GM18520 (cell line): ENCODE measurements at regions not wholly inside any gene's neighbourhood (a gene's known extent, or its start where the extent isn't known, plus 50 kb on each side); places are given as distances from the start of the nearest gene placed in this dataset.
A peak's percentile ranks its signal among the peaks of the same experiment; 100 is the strongest.

Source experiments
- ATAC-seq: cut with Tn5 transposase; IDR thresholded peaks from one replicate; pipeline ENCODE4 v1.9.1; 2021; ENCODE audit not compliant: unreplicated experiment

DNA sequence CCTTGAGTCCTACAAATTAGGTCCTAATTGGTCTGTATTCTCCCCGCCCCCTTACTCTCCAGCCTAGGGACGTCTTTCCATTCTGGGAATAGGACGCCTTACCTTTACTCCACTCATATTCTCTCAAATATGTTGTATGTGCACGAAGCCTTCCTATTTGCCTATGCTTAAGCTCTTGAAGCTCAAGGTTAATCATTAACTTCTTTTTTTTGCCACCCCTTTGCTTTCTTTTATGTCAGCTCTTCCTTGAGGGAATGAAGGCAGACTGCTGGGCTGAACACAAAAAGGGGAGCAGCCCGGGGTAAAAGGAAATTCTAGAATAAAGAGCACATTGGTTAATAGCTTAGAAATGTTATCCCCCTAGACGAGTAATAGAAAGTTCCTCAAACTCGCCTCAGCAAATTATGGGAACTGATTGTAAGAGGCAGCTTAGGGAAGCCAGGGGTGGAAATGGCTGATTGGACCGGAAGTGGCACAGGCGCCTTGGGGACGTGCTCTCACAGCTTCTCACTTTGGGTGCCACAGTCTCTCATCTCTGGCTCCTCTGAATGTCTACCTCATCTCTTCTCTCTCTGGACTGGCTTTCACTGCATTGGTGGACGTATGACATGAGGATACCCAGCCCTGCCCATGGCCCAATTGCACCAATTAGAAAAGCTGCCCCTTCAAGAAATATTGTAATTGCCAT lies 122.3 kb upstream of the IL12B start:
- ATAC-seq = no peak

DNA sequence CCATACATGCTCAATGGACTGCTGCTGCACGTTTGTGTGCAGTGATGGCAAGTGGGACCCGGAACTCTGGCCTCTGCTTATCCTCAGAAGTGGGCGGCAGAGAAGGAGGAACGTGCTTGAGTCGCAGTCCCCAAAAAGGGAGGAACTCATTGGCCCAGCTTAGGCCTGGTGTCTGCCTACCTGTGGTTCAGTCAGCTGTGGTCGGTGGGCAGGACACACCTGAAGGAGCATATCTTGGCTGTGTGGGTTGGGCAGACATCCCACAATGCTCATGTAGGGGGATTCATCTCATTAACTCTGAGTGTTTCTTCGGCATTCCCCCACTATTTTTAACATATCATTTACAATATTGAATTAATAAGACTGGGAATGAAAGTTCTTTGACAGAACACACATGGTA lies 122.9 kb upstream of the IL12B start:
- ATAC-seq = no peak

DNA sequence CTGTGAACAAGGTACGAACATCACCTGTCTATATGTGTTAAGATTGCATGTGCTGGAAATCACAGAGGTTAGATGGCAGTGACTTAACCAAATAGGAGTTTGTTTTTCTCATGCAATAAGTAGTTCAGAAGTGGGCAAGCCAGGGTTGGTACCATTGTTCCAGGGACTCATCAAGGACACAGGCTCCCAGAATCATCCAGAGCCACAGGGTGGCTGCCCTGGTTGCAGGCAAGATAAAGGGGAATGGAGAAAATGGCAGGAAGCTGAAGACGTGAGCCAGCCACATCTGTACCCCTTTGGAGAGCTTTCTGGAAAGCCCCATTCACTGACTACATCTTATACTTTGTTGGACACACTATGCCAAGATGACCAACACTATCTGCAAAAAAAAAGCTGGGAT lies 126.0 kb upstream of the IL12B start:
- ATAC-seq = peak; percentile 1

DNA sequence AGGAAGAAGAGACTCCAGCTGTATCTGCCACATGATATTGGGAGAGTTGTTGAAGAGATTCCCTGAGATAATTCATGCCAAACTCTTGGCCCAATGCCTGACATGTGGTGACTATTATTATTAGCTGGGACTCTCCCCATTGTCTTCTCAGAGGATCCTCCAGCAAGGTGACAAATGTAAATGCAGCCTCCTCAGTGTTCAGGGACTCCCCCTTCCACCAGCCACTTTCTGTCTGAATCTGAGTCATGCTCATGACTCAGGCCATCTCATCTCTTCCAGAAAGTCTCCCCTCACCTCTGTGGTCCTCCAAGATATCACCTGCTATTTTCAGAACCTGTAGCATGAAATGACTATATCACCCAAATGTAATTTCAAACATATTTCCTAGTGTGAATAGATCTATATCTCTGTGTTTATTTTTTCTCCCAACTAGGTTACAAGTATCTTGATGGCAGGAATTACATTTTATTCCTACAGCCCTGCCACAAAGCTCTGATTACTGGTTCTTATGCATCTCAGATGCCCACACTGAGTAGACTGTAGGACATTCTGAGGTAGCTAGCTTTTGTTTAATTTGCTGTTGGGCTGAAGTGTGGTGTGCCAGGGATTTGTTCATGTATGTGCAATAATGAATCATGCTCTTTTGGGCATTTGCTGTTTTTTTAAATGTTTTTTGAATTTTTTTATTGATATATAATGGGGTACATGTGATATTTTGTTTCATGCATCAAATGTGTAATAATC lies 126.6 kb upstream of the IL12B start:
- ATAC-seq = peak; percentile 87

DNA sequence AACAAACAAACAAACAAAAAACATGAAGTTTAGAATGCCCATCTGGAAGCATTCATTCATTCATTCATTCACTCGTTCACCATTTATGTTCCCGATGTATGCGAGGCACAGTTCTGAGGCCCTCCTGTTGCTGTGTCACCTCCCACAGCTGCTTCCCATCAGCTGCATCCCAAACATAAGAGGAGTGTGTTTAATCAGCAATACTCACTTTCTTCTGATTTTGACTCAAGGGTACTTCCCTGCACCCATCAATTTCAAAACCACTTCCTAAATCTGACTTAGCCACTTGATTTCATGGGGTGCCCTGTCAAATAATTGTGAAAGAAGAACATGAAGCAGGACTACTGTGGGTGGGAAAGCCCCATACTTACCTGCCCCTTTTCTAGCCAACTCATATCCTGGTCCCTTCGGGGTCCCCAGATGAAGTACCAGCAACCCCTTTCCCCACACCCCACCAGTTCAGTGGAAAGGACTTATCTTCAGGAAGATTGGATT lies 128.0 kb upstream of the IL12B start:
- ATAC-seq = peak; percentile 33

DNA sequence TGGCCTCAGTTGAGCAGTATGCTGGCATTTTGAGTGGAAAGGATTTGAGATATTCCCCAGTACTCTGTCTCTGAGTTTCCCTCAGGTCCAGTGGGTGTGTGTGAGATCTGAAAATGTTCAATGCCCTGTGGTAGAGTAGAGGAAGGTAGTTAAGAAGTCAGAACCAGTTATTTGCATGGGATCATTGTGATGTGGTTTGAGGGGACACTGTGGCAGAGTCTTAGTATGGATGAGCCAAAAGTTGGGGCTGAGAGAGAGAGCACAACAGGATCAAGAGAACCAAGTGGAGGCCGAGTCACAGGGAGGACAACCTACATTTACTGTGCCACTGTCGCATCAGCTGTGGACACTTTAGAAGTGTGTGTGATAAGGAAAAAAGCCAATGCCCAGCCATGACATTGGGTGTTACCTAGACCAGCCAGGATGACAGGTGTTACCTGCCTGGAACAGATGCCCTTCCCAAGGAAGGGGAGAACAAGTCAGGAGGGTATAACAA lies 128.9 kb upstream of the IL12B start:
- ATAC-seq = no peak

DNA sequence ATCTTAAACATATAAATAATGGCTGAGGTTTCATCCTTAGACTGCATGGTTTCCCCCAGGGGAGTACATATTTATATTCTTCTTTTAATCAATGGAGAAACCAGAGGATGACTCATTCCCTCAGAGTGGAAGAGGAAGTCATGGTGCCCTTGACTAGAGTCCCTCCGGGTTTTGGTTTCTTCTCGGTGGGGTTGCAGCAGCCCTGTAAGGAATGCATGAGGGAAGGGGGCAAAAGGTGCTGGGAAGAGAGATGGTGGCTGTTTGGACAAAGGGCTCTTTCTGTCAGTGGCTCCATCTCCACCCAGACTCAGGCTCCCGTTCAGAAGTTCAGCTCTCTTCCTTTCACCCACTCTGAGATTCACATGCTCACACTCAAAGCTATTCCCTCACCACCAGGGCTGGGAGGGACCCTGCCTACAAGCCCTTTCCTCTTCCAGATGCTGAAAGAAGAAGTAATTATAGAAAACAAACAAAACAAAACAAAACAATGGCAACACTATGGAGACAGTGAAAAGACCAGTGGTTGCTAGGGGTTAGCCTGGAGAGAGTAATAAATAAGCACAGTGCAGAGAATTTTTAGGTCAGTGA lies 129.8 kb upstream of the IL12B start:
- ATAC-seq = no peak

DNA sequence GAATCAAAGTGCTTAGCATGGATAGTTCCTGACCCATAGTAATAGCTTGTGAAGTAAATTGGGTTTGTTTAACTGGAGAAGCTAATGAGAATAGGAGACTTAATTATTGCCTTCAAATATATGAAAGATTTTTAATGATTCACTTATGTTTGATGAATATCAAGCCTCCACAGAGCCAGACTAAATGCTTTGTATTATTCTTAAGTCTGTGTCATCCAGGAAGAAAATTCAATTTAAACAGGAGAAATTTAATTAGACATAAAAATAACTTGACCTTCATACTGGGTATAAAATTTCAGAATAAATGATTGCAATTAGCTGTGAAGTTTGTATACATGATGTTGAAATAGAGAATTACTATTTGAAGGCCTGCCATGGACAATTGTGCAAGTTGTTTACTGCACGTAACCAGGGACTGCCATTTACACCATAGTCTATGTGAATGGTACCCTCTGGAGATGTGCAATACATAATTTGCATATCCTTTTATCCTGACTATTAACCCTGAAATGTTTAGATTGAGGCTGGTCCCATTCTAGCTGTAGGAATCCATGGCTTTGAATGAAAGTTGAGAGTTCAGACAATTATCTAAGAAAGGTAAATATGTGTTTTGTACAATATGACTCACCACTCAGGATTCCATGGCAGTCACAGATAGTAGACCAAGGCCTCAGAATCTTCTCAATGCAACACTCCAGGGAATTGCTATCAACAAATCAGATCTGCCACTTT lies 133.5 kb upstream of the IL12B start:
- ATAC-seq = no peak

DNA sequence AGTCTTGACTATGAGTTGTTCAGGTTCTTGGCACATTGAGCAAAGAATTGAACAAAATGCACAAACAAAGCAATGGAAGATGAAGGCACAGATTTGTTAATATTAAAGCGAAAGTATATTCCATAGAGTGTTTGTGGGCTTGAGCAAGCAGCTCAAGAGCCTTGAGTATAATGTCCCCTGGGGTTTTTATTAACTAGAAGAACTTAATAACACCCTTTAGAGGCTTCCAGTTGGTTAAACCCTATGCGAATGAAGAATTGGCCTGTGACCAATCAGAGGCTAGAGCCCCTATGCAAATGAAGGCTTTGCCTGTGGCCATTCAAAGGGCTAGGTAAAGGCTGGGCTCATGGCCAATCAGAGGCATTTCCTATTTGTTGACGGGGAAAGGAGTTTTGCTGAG lies 135.3 kb upstream of the IL12B start:
- no peak for ATAC-seq

DNA sequence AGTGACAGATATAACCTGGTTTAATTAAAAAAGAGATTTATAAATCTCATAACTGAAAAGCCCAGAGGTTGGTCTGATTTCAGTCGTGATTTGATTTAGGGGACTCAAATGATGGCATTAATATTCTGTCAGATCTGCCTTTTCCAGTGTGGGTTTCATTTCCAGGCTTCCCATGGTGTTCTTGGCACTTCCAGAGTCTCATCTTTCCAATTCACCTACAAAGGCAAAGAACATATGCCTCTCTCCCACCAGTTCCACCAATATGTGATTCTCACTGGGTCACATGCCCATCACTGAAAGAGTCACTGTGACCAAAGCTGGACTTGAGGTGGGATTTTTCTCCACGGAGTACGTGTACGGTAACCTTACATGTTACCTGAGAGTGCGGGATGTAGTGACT lies 137.4 kb upstream of the IL12B start:
- ATAC-seq = no peak

DNA sequence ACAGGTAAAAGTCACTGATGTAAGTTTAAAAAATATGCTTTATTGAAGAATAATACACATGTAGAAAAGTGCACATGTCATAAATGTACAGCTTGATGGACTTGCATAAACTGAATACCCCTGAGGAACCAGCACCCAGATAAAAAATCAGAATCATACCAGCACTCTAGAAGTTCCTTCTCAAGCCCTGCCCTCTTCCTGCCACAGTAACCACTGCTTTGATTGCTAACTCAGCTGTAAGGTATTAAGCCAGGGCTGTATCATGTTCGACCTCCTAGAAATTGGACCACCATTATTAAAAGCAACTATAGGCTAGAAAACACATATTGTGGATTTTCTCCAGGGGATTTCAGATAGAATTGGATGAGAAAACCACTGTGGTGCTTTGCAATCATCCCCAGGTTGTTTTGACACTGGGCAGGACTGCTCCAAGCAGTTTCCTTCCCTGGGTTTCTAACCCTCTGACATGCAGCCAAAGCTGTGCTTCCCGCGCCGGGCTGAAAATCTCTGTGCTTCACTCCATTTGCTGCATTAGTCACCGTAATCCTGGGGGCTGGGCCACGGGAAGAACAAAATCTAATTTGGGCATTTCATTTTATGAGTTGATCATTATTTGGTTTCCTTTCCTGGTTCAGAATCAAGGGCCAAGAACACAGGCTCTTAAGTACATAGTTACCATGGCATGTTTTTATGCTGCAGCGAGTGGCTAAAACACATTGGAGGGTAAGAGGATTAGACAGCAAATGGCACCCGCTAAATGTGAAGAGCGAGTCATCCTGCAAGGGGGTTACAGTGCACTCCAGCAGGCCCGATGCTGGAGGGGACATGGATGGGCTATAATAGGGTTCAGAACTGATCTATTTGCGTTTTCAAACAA lies 139.4 kb upstream of the IL12B start:
- ATAC-seq = peak; percentile 61

DNA sequence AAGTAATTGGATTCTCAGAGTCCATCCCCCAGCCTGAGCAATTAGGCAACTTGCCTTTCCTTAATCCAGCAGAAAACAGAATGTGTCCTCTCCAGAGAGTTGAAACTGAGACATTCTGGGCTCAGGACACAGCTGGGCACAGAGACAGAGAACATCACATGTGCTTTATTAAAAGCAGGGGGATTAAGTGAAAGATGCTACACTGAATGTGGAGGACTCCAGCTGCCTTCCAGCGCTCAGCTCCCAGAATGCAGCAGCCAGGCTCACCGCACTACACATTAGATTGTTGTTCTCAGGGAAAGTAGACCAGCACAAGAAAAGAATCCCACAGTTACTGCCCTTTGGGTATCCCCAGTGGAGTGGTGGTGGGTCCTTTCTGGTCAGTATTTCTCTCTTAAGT lies 141.6 kb upstream of the IL12B start:
- ATAC-seq = no peak

DNA sequence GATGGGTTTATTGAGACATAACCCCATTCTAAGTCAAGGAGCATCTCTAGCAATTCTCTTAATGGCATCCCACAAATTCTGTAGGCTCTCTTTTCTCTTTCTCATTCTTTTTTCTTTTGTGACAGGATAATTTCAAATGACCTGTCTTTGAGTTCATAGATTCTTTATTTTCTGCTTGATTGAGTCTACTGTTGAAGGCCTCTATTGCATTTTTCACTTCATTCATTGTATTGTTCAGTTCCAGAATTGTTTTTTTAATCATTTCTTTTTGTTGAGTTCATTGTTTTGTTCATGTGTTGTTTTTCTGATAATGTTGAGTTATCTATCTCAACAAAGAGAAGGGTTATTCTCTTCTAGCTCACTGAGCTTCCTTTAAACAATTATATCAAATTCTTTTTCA lies 144.7 kb upstream of the IL12B start:
- ATAC-seq = no peak

DNA sequence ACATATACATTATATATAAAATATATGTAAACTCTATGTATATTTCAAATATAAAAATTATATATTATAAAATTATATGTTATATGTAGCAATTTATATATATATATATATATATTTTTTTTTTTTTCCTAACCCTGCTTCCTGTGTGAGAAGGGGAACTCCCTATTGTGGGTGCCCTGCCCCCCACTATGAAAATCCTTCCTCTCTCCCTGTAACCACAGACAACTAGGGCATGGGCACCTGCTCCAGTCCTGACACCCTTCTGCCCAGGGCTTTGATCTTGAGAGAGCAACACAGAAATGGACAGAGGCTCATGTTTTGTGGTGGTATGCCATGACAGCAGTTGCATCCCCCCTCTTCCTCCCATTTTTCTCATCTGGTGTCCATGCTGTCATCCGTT lies 148.7 kb upstream of the IL12B start:
- ATAC-seq = no peak

DNA sequence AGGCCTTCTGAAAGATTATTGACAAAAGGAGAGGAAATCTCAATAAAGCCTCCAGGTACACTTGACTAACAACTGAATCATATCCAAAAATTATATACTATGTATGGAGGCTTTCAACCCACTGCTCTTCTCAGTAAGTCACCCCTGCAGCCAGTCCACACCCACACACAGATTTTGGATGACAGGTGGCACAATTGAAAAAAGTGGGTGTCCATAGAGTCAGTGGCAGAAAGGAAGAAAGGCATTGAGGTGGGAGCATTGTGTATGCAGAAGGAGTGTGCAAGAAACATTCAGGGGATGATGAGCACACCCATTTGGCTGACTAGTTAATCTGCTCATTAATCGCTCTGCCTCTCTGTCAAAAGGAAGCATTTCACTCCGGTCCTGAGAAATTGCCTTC lies 150.6 kb upstream of the IL12B start:
- no peak for ATAC-seq

DNA sequence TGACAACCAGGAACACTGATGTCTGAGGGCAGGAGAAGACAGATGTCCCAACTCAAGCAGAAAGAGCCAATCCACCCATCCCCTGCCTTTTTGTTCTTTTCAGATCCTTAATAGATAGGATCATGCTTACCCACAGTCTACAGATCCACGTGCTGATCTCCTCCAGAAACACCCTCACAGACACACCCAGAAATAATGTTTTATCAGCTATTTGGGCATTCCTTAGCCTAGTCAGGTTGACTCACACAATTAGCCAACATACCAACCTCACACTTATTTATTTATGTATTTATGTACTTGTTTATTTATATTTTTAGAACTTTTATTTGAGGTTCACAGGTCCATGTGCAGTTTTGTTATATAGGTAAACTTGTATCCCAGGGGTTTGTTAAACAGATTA lies 151.5 kb upstream of the IL12B start:
- no peak for ATAC-seq

DNA sequence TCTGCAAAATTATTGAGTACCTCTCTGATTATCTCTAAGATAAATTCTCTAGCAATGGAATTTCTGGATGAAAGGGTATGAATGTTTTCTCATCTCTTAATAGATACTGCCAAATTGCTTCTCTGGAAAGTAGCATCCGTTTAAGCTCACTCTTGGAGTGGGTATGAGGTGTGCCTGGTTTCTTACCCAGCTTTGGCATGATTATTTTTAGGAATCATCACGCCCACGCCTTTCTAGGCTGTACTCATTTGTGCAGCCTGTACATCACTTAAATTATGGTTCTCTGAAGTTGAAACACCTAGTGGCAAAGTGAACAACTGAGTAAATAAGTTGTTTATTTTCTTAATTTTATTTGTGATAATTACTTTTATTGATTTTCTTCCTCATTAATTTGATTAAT lies 156.5 kb upstream of the IL12B start:
- no peak for ATAC-seq

DNA sequence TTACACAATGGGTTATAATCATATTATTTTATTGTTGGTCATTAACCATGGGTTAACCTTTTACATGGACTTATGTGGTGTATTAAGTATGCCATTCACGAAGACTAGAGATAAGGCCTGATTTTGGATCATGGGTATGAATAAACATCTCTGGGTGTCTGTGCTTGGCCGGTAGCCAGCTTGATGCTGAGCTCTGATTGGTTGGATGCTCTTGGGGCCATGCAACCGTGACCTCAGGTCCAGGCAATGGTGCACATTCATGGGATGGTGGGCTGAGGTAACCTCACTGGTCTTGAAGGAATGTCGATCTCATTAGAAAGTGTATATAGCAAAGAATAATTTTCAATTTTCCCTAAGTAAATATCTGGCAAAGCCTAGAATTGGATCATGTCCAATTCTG lies 158.2 kb upstream of the IL12B start:
- ATAC-seq = no peak

DNA sequence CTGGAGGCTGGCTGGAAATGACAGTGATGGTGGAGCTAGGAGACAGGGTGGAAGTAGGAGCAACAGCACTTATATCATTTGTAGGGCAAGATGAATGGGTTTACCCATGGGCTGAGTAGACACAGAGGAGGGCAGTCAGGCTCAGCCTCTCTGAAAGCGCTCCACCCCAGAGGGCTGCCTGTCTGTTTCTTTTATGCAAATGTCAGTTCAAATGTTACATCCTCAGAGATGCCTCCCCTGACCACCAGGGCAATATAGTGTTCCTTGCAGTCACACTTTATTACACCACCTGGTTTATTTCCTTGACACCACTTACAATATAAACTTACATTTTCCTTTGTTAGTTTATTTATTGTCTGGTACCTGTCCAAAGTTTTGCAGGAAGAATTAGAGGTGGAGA lies 159.5 kb upstream of the IL12B start:
- ATAC-seq = no peak

DNA sequence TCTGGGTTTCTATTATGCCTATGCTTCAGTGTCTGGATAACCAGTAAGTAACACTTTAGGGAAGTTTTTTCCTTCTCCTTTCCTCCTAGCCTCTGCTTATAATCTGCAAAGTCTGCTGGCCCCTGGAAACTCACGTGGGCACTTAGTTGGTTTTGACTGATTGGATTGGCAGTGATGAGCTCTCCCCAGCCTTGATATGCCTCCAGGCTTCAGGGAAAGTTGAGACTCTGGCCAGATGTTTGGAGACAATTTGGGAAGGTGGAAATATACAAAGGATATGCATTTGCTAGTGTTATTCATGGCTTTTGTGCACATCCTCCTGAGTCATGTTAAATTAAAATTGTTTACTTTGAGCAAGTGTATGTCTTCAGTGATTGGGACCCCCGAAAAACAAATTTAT lies 160.2 kb upstream of the IL12B start:
- no peak for ATAC-seq

DNA sequence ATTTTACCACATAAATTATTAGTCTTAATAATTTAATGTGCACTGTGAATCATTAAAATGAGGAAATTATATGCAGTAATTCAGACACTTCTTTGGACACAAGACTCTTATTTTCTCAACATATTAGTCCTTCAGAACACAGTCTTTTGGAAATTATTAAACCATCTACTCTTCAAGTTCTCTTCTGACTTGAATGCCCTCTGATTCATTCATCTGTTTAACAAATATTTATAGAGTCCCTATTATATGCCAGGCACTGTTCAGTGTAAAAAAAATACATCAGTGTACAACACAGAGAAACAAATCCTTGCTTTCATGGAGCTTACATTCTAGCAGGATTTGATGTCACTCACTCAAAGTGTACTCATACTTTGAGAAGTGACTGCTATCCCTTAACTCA lies 163.4 kb upstream of the IL12B start:
- ATAC-seq = no peak
